ENCODE measurements at regions not wholly inside any gene's neighbourhood (a gene's known extent, or its start where the extent isn't known, plus 50 kb on each side); places are given as distances from the start of the nearest gene placed in this dataset.
"Not testable (repeated sequence)": the region's sequence is repeated elsewhere in the genome, so short reads cannot be mapped to it uniquely, and the experiment has no call there.

- POLR2A ChIA-PET, result no interaction called here
- no peak for ATAC-seq
Observed at GRCh38 chr6:82624251-82624650, 260.6 kb downstream of the TPBG start.

DNA sequence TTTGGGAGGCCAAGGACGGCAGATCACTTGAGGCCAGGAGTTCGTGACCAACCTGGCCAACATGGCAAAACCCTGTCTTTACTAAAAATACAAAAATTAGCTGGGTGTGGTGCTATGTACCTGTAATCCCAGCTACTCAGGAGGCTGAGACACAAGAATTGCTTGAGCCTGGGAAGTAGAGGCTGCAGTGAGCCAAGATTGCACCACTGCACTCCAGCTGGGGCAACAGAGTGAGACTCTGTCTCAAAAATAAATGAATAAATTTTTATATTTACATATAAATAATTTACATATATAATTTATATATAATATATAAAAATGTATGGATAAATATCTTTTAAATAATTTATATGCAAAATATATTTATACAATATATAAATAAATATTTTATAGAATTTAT, 263.3 kb downstream of the TPBG start:
- H3K36me3 ChIP-seq (ENCODE audit: control insufficient read depth, insufficient read depth, low read length); H3K9me3 ChIP-seq (ENCODE audit: control insufficient read depth, insufficient read depth, low read depth, low read length); H3K27ac ChIP-seq (ENCODE audit: low read length); H3K27me3 ChIP-seq (ENCODE audit: control insufficient read depth, insufficient read depth, low read length); BruUV-seq (replicated peaks); H3K4me3 ChIP-seq (ENCODE audit: low read depth in 2 of 2, low read length in 2 of 2); POLR2A ChIA-PET; DNase-seq (ENCODE audit: low read depth, low spot score); H3K4me1 ChIP-seq (ENCODE audit: control insufficient read depth, insufficient read depth, low read length); intact Hi-C loops (cut with micrococcal nuclease; ENCODE audit: unreplicated experiment); in situ Hi-C loops (cut with HindIII; ENCODE audit: low pct_unique_long_range_greater_than_20kb, low sequenced_read_pairs); CTCF ChIA-PET; ATAC-seq: not testable (repeated sequence)

More at GRCh38 chr6:82624251-82624650, 260.6 kb downstream of the TPBG start:
- peaks cover 3% of the 10 kb centered on the region; the same call in 1 of the 2 replicates for H3K4me1 ChIP-seq (ENCODE audit: control insufficient read depth, insufficient read depth, low read length)
- in situ Hi-C loops (cut with HindIII; ENCODE audit: low pct_unique_long_range_greater_than_20kb, low sequenced_read_pairs) (no loop called here), intact Hi-C loops (cut with micrococcal nuclease; ENCODE audit: unreplicated experiment) (no loop called here)
- no peak overlapping the region for H3K27ac ChIP-seq (ENCODE audit: low read length)
- TF ChIP-seq, protein P1, sequence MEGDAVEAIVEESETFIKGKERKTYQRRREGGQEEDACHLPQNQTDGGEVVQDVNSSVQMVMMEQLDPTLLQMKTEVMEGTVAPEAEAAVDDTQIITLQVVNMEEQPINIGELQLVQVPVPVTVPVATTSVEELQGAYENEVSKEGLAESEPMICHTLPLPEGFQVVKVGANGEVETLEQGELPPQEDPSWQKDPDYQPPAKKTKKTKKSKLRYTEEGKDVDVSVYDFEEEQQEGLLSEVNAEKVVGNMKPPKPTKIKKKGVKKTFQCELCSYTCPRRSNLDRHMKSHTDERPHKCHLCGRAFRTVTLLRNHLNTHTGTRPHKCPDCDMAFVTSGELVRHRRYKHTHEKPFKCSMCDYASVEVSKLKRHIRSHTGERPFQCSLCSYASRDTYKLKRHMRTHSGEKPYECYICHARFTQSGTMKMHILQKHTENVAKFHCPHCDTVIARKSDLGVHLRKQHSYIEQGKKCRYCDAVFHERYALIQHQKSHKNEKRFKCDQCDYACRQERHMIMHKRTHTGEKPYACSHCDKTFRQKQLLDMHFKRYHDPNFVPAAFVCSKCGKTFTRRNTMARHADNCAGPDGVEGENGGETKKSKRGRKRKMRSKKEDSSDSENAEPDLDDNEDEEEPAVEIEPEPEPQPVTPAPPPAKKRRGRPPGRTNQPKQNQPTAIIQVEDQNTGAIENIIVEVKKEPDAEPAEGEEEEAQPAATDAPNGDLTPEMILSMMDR (IDR thresholded peaks at IDR 0.05), result no peak
- BruUV-seq (replicated peaks), result no TSS peak
- CTCF ChIA-PET, result no interaction called here
- H3K9me3 ChIP-seq (ENCODE audit: control insufficient read depth, insufficient read depth, low read depth, low read length), result no peaks in the 10 kb centered on the region
- H3K27me3 ChIP-seq (ENCODE audit: control insufficient read depth, insufficient read depth, low read length), result no peaks in the 10 kb centered on the region
- H3K4me3 ChIP-seq (ENCODE audit: low read depth in 2 of 2, low read length in 2 of 2), result no peak overlapping the region
- no peak for DNase-seq (ENCODE audit: low read depth, low spot score)
- H3K36me3 ChIP-seq (ENCODE audit: control insufficient read depth, insufficient read depth, low read length), result no peaks in the 10 kb centered on the region

GRCh38 chr6:82629921-82630320, 266.3 kb downstream of the TPBG start:
- POLR2A ChIA-PET, result no interaction called here
- TF ChIP-seq SIN3A (IDR thresholded peaks at IDR 0.05; ENCODE audit: borderline replicate concordance, insufficient read depth, low read depth, low read length), result no peak
- no peak for TF ChIP-seq TCF7L2 (IDR thresholded peaks at IDR 0.05; ENCODE audit: low read depth, low read length)
- TF ChIP-seq, protein P2, sequence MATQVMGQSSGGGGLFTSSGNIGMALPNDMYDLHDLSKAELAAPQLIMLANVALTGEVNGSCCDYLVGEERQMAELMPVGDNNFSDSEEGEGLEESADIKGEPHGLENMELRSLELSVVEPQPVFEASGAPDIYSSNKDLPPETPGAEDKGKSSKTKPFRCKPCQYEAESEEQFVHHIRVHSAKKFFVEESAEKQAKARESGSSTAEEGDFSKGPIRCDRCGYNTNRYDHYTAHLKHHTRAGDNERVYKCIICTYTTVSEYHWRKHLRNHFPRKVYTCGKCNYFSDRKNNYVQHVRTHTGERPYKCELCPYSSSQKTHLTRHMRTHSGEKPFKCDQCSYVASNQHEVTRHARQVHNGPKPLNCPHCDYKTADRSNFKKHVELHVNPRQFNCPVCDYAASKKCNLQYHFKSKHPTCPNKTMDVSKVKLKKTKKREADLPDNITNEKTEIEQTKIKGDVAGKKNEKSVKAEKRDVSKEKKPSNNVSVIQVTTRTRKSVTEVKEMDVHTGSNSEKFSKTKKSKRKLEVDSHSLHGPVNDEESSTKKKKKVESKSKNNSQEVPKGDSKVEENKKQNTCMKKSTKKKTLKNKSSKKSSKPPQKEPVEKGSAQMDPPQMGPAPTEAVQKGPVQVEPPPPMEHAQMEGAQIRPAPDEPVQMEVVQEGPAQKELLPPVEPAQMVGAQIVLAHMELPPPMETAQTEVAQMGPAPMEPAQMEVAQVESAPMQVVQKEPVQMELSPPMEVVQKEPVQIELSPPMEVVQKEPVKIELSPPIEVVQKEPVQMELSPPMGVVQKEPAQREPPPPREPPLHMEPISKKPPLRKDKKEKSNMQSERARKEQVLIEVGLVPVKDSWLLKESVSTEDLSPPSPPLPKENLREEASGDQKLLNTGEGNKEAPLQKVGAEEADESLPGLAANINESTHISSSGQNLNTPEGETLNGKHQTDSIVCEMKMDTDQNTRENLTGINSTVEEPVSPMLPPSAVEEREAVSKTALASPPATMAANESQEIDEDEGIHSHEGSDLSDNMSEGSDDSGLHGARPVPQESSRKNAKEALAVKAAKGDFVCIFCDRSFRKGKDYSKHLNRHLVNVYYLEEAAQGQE (IDR thresholded peaks at IDR 0.05; ENCODE audit: insufficient read depth in 1 of 2, low read depth in 2 of 2, low read length in 1 of 2), result no peak
- no peak for TF ChIP-seq POLR2AphosphoS5 (IDR thresholded peaks at IDR 0.05; ENCODE audit: low read depth, low read length)
- TF ChIP-seq, protein P1 (IDR thresholded peaks at IDR 0.05), result no peak

More at GRCh38 chr6:82629921-82630320, 266.3 kb downstream of the TPBG start:
- intact Hi-C loops (cut with micrococcal nuclease; ENCODE audit: unreplicated experiment) (no loop called here), in situ Hi-C loops (cut with HindIII; ENCODE audit: low pct_unique_long_range_greater_than_20kb, low sequenced_read_pairs) (no loop called here)
- ATAC-seq, result no peak
- H3K9me3 ChIP-seq (ENCODE audit: control insufficient read depth, insufficient read depth, low read depth, low read length), result no peaks in the 10 kb centered on the region
- no peak for DNase-seq (ENCODE audit: low read depth, low spot score)
- no TSS peak for BruUV-seq (replicated peaks)
- no peaks in the 10 kb centered on the region for H3K36me3 ChIP-seq (ENCODE audit: control insufficient read depth, insufficient read depth, low read length)
- H3K27me3 ChIP-seq (ENCODE audit: control insufficient read depth, insufficient read depth, low read length), result no peaks in the 10 kb centered on the region
- no peak overlapping the region for H3K4me3 ChIP-seq (ENCODE audit: low read depth in 2 of 2, low read length in 2 of 2)
- no peak overlapping the region for H3K27ac ChIP-seq (ENCODE audit: low read length)
- CTCF ChIA-PET, result interaction anchor here (0.5 kb wide), 1 partner anchor 335 kb away, joined by 4 read pairs; no protein-coding TSS in a partner anchor
- no peaks in the 10 kb centered on the region; the same call in 1 of the 2 replicates for H3K4me1 ChIP-seq (ENCODE audit: control insufficient read depth, insufficient read depth, low read length)
